GM23248 (cell line): ENCODE measurements at regions not wholly inside any gene's neighbourhood (a gene's known extent, or its start where the extent isn't known, plus 50 kb on each side); places are given as distances from the start of the nearest gene placed in this dataset.

Experiments used
- DNase-seq: peaks from one replicate; pipeline ENCODE4 v3.0.0-alpha.2; 2015
- H2AFZ ChIP-seq: fragments of 200-600 bp; sonication (generic); 2 replicates; pipeline ENCODE4 v1.6.1; 2016; ENCODE audit warnings: antibody characterized with exemption
- H3F3A ChIP-seq: fragments of 200-600 bp; sonication (generic); 2 replicates; pipeline ENCODE4 v1.6.1; 2016; ENCODE audit warnings: mild to moderate bottlenecking, antibody characterized with exemption, mixed run types; ENCODE audit not compliant: insufficient read depth
- H3K27ac ChIP-seq: fragments of 200-600 bp; sonication (generic); 2 replicates; pipeline ENCODE4 v1.5.1; 2016; ENCODE audit warnings: mild to moderate bottlenecking
- H3K27me3 ChIP-seq: fragments of 200-600 bp; sonication (generic); replicated peaks from 2 replicates; pipeline ENCODE4 v1.6.1; 2016; ENCODE audit warnings: mild to moderate bottlenecking; ENCODE audit not compliant: insufficient read depth
- H3K36me3 ChIP-seq: fragments of 200-600 bp; sonication (generic); 2 replicates; pipeline ENCODE4 v1.6.1; 2016; ENCODE audit warnings: low read depth, mild to moderate bottlenecking
- H3K4me1 ChIP-seq: fragments of 200-600 bp; sonication (generic); 2 replicates; pipeline ENCODE4 v1.6.1; 2016; ENCODE audit warnings: mild to moderate bottlenecking; ENCODE audit not compliant: insufficient read depth
- H3K4me2 ChIP-seq: fragments of 200-600 bp; sonication (generic); one replicate; pipeline ENCODE4 v1.6.1; 2016; ENCODE audit warnings: mild to moderate bottlenecking; ENCODE audit not compliant: unreplicated experiment
- H3K4me3 ChIP-seq: fragments of 200-600 bp; sonication (generic); 2 replicates; pipeline ENCODE4 v1.5.1; 2016; ENCODE audit warnings: mild to moderate bottlenecking
- H3K79me2 ChIP-seq: fragments of 200-600 bp; sonication (generic); 2 replicates; pipeline ENCODE4 v1.6.1; 2016; ENCODE audit warnings: mild to moderate bottlenecking; ENCODE audit not compliant: insufficient read depth
- H3K9ac ChIP-seq: fragments of 200-600 bp; sonication (generic); 2 replicates; pipeline ENCODE4 v1.6.1; 2016; ENCODE audit warnings: mild to moderate bottlenecking
- H3K9me2 ChIP-seq: fragments of 200-600 bp; sonication (generic); 2 replicates; pipeline ENCODE4 v1.6.1; 2016; ENCODE audit warnings: mixed run types, mild to moderate bottlenecking, moderate library complexity; ENCODE audit not compliant: insufficient read depth
- H3K9me3 ChIP-seq: fragments of 200-600 bp; sonication (generic); one replicate; pipeline ENCODE4 v1.6.1; 2017; ENCODE audit warnings: low read depth
- H4K20me1 ChIP-seq: fragments of 200-600 bp; sonication (generic); 2 replicates; pipeline ENCODE4 v1.6.0; 2016; ENCODE audit not compliant: insufficient read depth
- EZH2 ChIP-seq: fragments of 200-600 bp; sonication (generic); IDR thresholded peaks from 2 replicates; pipeline ENCODE4 v1.6.1; 2018; ENCODE audit warnings: antibody characterized with exemption, mild to moderate bottlenecking; ENCODE audit not compliant: insufficient read depth, poor library complexity, severe bottlenecking
- EZH2phosphoT487 ChIP-seq: fragments of 200-600 bp; sonication (generic); IDR thresholded peaks from 2 replicates; pipeline ENCODE4 v1.6.1; 2018; ENCODE audit warnings: antibody characterized with exemption, moderate library complexity, mild to moderate bottlenecking, low read depth; ENCODE audit not compliant: insufficient read depth
- WGBS, 2 experiments: methylation state at CpG; one replicate each; pipeline ENCODE4 v1.1.6; 2015 to 2017; ENCODE audit warnings: low lambda C conversion rate in 2 of 2, low coverage in 1 of 2; ENCODE audit errors: missing lambda C conversion rate in 2 of 2; 5-methylcytosine and 5-hydroxymethylcytosine counted together
- in situ Hi-C: fragments of 300-500 bp; cut with MboI; formaldehyde crosslinking; loops from 2 replicates; pipeline ENCODE4 v1.15.0; 2020

DNA sequence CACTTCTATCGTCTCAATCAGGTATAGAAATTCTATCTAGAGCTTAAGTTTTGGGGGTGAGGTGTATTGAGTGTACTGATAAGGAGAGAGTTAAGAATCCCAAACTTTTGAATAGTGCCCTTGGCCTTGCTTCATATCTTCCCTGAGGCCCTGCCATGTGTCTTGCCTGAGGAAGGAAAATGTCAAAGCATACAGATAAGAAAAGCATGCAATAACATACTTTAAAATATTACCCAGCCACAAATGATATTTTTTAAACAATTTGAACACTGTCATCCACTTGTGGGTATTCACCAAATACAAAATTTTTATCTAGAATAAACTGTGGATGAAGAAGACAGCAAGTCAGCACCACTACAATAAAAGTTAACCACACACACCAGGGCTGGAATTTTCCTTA lies 631.0 kb upstream of the ALCAM start:
- Histone ChIP-seq H3K4me1 (no peaks in the 10 kb centered on the region), H3K4me2 (no peak overlapping the region), H3K36me3 (no peaks in the 10 kb centered on the region), H3K9me3 (no peaks in the 10 kb centered on the region), H2AFZ (no peak overlapping the region), H3K79me2 (no peaks in the 10 kb centered on the region), H3K4me3 (no peak overlapping the region), H4K20me1 (no peaks in the 10 kb centered on the region), H3K9me2 (no peaks in the 10 kb centered on the region; the same call in 1 of the 2 replicates), H3K27me3 (no peaks in the 10 kb centered on the region), H3F3A (no peaks in the 10 kb centered on the region), H3K9ac (no peak overlapping the region), H3K27ac (no peak overlapping the region)
- in situ Hi-C loops, result no loop called here
- TF ChIP-seq EZH2phosphoT487 (no peak), EZH2 (no peak)
- WGBS, 2 experiments, result 48 to 50% methylated on average over 1 of the region's 1 CpG
- DNase-seq, result no peak

DNA sequence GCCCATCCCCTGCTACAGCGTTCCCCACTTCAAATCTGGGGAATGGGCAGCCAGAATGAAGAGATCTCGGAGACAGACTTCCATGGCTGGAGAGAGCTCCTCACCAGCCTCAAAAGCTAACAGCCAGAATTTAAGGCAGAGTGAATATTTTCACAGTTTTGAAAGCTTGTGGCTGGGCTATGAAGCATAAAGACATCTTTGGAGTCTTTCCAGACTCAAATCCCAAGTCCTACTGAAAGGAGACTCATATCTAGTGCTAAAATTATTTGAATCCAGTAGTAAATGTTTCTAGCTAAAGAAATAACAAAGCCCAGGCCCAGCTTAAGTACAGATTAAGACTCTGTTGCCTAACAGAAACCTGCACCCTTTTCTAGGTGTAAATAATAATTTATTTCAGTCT lies 628.4 kb upstream of the ALCAM start:
- Histone ChIP-seq H3K79me2 (no peaks in the 10 kb centered on the region), H2AFZ (no peak overlapping the region), H3K9ac (no peak overlapping the region), H3K27ac (no peak overlapping the region), H3K9me2 (no peaks in the 10 kb centered on the region; the same call in 1 of the 2 replicates), H3K4me1 (no peaks in the 10 kb centered on the region), H3K4me3 (no peak overlapping the region), H3K4me2 (no peak overlapping the region), H3F3A (no peaks in the 10 kb centered on the region), H3K27me3 (no peaks in the 10 kb centered on the region), H3K36me3 (no peaks in the 10 kb centered on the region), H3K9me3 (no peaks in the 10 kb centered on the region), H4K20me1 (no peaks in the 10 kb centered on the region)
- DNase-seq, result no peak
- TF ChIP-seq EZH2phosphoT487, result no peak
- no peak for TF ChIP-seq EZH2
- 72 to 78% methylated on average over 2 of the region's 2 CpGs for WGBS, 2 experiments
- in situ Hi-C loops, result no loop called here

DNA sequence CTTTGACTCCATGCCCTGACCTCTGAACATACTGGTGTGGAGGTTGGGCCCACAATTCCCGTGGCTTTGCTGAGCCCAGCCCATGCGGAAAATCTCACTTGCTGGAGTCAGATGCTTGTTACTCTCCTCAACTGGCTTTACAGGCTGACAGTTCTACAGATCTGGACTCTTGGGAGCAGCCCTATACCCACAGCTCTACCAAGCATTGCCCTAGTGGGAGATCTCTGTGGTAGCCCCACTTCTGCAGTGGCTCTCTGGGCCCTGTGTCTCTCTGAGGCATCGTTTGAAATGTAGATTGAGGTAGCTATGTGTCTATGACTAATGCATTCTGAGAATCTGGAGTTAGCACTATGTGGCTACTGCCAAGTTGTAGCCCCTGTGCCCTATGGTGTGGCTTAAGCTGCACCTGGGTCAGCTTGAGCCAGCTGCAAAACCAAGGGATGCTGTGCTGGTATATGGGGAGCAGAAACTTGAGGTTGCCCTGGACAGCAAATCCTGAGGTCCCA lies 625.8 kb upstream of the ALCAM start:
- H2AFZ ChIP-seq, result no peak overlapping the region
- H3K27ac ChIP-seq, result no peak overlapping the region
- no peaks in the 10 kb centered on the region for H4K20me1 ChIP-seq
- no peaks in the 10 kb centered on the region for H3K79me2 ChIP-seq
- TF ChIP-seq EZH2phosphoT487 (no peak), EZH2 (no peak)
- in situ Hi-C loops, result no loop called here
- H3K9me3 ChIP-seq, result no peaks in the 10 kb centered on the region
- no peaks in the 10 kb centered on the region; the same call in 1 of the 2 replicates for H3K9me2 ChIP-seq
- H3K4me1 ChIP-seq, result peaks cover 4% of the 10 kb centered on the region
- no peak for DNase-seq
- H3K36me3 ChIP-seq, result no peaks in the 10 kb centered on the region
- H3K4me3 ChIP-seq, result no peak overlapping the region
- no peak overlapping the region for H3K4me2 ChIP-seq
- no peaks in the 10 kb centered on the region for H3F3A ChIP-seq
- H3K27me3 ChIP-seq, result no peaks in the 10 kb centered on the region
- no peak overlapping the region for H3K9ac ChIP-seq
- WGBS, 2 experiments, result 49 to 62% methylated on average over 3 of the region's 3 CpGs

DNA sequence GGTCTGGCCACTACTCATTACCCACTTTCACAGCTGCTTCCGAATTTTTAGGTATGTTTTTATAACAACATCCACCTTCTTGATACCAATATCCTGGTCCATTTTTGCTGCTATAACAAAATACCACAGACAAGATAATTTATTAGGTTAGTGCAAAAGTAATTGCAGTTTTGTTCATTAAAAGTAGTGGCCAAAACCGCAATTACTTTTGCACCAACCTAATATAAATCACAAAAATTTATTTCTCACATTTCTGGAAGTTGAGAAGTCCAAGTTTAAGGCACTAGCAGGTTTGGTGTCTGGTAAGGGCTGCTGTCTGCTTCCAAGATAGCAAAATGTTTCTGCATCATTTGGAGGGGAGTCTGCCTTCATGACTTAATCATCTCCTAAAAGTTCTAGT lies 624.7 kb upstream of the ALCAM start:
- Histone ChIP-seq H3K9me3 (no peaks in the 10 kb centered on the region), H3K4me3 (no peak overlapping the region), H3K27ac (no peak overlapping the region), H3K4me2 (no peak overlapping the region), H3K9me2 (no peaks in the 10 kb centered on the region; the same call in 1 of the 2 replicates), H3F3A (no peaks in the 10 kb centered on the region), H4K20me1 (no peaks in the 10 kb centered on the region), H3K79me2 (no peaks in the 10 kb centered on the region), H2AFZ (no peak overlapping the region), H3K27me3 (no peaks in the 10 kb centered on the region), H3K4me1 (peaks cover 11% of the 10 kb centered on the region), H3K36me3 (no peaks in the 10 kb centered on the region), H3K9ac (no peak overlapping the region)
- in situ Hi-C loops, result no loop called here
- 22 to 32% methylated on average over 2 of the region's 2 CpGs for WGBS, 2 experiments
- TF ChIP-seq EZH2phosphoT487 (no peak), EZH2 (no peak)
- DNase-seq, result no peak

DNA sequence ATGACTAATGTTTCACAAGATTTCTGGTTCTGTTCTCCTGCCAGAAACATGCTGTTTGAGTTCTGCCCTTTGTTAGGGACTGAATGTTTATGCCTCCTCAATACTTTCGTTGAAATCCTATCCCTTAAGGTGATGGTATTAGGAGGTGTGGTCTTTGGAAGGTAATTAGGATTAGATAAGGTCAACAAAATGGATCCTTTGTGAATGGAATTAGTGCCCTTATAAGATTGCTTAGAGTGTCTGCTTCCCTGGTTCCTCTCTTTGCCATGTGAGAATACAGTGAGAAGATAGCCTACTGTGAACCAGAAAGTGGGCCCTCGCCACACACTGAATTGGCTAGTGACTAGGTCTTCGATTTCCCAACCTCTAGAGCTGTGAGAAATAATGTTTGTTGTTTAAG lies 621.4 kb upstream of the ALCAM start:
- Histone ChIP-seq H2AFZ (no peak overlapping the region), H3K79me2 (no peaks in the 10 kb centered on the region), H3K4me1 (peaks cover 11% of the 10 kb centered on the region), H3K9me2 (no peaks in the 10 kb centered on the region), H3K27me3 (no peaks in the 10 kb centered on the region), H3K4me3 (no peak overlapping the region), H3K27ac (no peak overlapping the region), H3K4me2 (no peak overlapping the region), H3K9ac (no peak overlapping the region), H4K20me1 (no peaks in the 10 kb centered on the region), H3K36me3 (no peaks in the 10 kb centered on the region), H3F3A (no peaks in the 10 kb centered on the region), H3K9me3 (no peaks in the 10 kb centered on the region)
- WGBS, 2 experiments, result 42 to 44% methylated on average over 3 of the region's 3 CpGs
- in situ Hi-C loops, result no loop called here
- no peak for DNase-seq
- no peak for TF ChIP-seq EZH2phosphoT487
- TF ChIP-seq EZH2, result no peak
